HepG2 (cell line): ENCODE measurements at regions not wholly inside any gene's neighbourhood (a gene's known extent, or its start where the extent isn't known, plus 50 kb on each side); places are given as distances from the start of the nearest gene placed in this dataset.

Experiments
- RNF2 ChIP-seq: fragments of 450-650 bp; conservative IDR thresholded peaks from 2 replicates; pipeline ENCODE4 v1.6.1; 2016; ENCODE audit warnings: low read depth
- ZNF225 ChIP-seq: sonication (generic); formaldehyde crosslinking; IDR thresholded peaks from 2 replicates; pipeline ENCODE4 v1.4.0; 2020; ENCODE audit warnings: mild to moderate bottlenecking, missing genetic modification reagents
- ZNF788 ChIP-seq: sonication (generic); formaldehyde crosslinking; IDR thresholded peaks from 2 replicates; pipeline ENCODE4 v1.5.0; 2020; ENCODE audit warnings: mild to moderate bottlenecking, missing genetic modification reagents, borderline replicate concordance

DNA sequence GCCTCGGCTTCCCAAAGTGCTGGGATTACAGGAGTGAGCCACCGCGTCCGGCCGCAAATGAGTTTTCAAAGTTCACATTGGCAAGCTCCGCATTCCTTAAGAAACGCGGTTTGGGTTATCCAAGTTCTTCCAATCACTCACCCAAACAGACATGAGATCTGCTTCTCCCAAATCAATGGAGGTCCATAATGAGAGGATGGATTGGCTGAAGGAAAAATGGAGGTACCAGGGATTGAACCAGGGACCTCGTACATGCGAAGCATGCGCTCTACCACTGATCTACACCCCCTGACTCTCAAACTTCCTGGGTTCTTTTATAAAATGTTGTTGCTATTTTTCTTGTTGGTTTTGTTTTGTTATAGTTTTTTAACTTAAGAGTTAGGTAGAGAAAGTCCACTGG is 170.0 kb downstream of the GPX5 start:
- TF ChIP-seq ZNF225 (no peak), ZNF788 (CRISPR knock-in tag) (no peak), RNF2 (no peak)
